Adrenal gland (tissue), 5 donors: ENCODE measurements at regions not wholly inside any gene's neighbourhood (a gene's known extent, or its start where the extent isn't known, plus 50 kb on each side); places are given as distances from the start of the nearest gene placed in this dataset.

Source experiments
- CTCF ChIP-seq, 6 experiments: fragments of 450-650 bp in 4 of 6; fragments of 200-600 bp in 2 of 6; sonication (generic) in 1 of 6; IDR thresholded peaks; 1 replicate in 5 of 6; 2 replicates in 1 of 6; pipeline versions ENCODE4 v1.5.1 to v1.8.0; 2016 to 2021; ENCODE audit warnings: antibody characterized with exemption in 6 of 6, mild to moderate bottlenecking in 2 of 6, moderate library complexity in 1 of 6
- POLR2A ChIP-seq, 2 donors: fragments of 450-650 bp; IDR thresholded peaks; one replicate each; pipeline ENCODE4 v1.6.1; 2017; ENCODE audit warnings: antibody characterized with exemption in 2 of 2, mild to moderate bottlenecking in 2 of 2, moderate library complexity in 1 of 2
- donor health status: DM: no; HTN: no; CAD: no.

GRCh38 chr5:89213573-89213972 is 330.6 kb upstream of the MEF2C start:
- no peak for TF ChIP-seq CTCF (IDR thresholded peaks at IDR 0.05)
- TF ChIP-seq POLR2A (IDR thresholded peaks at IDR 0.05): no peak
